Activated CD4-positive, alpha-beta memory T cell treated with anti-CD3 and anti-CD28 coated beads for 36 hours (primary cell): ENCODE measurements at regions not wholly inside any gene's neighbourhood (a gene's known extent, or its start where the extent isn't known, plus 50 kb on each side); places are given as distances from the start of the nearest gene placed in this dataset.

Experiments used
- CTCF ChIA-PET: fragments of 350-600 bp; sonication (Branson Sonifier 250); formaldehyde crosslinking; loops from one replicate; lab custom pipeline; 2021; ENCODE audit warnings: antibody characterized with exemption, inconsistent platforms; lab: Charles Lee
- POLR2A ChIA-PET: fragments of 350-600 bp; sonication (Branson Sonifier 250); formaldehyde crosslinking; loops from one replicate; lab custom pipeline; 2021; ENCODE audit warnings: antibody characterized with exemption; lab: Charles Lee
- DNase-seq: peaks from one replicate; pipeline ENCODE4 v3.0.0-alpha.2; 2020
- H3K27ac Mint-ChIP-seq: one replicate; pipeline ENCODE4 v1.8.0; 2021; ENCODE audit warnings: mixed read lengths
- H3K27me3 Mint-ChIP-seq: one replicate; pipeline ENCODE4 v1.8.0; 2021; ENCODE audit warnings: mixed read lengths
- H3K36me3 Mint-ChIP-seq: one replicate; pipeline ENCODE4 v1.8.0; 2021; ENCODE audit warnings: mixed read lengths
- H3K4me1 Mint-ChIP-seq: one replicate; pipeline ENCODE4 v1.8.0; 2021; ENCODE audit warnings: low read depth, mixed read lengths
- H3K4me3 Mint-ChIP-seq: one replicate; pipeline ENCODE4 v1.8.0; 2021; ENCODE audit warnings: mild to moderate bottlenecking, mixed read lengths
- H3K9me3 Mint-ChIP-seq: one replicate; pipeline ENCODE4 v1.8.0; 2021; ENCODE audit warnings: mixed read lengths
- intact Hi-C: fragments of 100-400 bp; cut with micrococcal nuclease; formaldehyde crosslinking; loops from one replicate; pipeline ENCODE4 v1.15.1; 2023

DNA sequence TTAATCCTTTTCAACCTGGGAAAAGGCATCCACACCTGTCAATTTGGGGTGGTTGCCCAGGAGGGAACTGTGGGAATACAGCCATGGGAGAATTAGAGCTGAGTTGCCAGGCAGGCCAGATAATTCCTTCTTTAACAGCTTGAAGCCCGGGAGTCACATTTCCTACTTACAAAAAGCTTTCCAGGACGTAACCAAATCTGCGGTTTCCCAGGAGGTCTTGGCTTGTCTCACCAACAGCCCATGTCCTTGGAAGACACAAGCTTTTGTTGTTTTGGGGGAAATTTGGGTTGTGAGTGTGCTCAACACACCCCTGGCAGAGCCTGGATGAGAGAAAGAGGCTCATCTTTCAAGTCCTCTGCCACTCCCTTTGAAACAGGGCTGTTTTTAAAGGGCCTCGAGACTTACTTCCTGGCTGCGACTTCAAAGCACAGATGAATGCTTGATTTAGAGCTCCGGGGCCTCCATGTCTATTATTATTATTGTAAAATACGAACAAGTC, 465.9 kb upstream of the BTBD3 start:
- Mint-ChIP-seq H3K27me3 (no peaks in the 10 kb centered on the region), H3K27ac (no peak overlapping the region), H3K9me3 (no peaks in the 10 kb centered on the region), H3K4me1 (no peaks in the 10 kb centered on the region), H3K36me3 (no peaks in the 10 kb centered on the region), H3K4me3 (no peak overlapping the region)
- CTCF ChIA-PET: no interaction called here
- intact Hi-C loops: no loop called here
- DNase-seq: no peak
- POLR2A ChIA-PET: no interaction called here

DNA sequence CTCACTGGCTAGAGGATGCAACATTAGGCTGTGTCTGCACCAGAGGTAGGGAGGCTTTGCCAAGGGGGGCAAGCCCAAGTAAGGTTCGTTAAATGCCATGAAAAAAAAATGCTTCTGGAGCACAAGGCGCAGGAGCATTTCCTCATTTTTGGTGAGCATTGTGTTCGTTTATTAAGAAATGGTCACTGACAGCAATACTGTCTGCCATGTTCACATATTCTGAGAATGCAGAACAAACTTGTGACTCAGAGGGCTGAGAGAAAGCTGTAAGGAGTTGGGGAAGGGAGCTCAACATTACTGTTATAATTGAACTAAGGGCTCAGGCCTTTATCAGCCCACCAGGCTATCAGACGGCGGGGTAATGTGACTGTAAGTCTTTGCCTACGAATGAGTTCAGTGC, 465.4 kb upstream of the BTBD3 start:
- Mint-ChIP-seq H3K27me3 (no peaks in the 10 kb centered on the region), H3K4me1 (no peaks in the 10 kb centered on the region), H3K9me3 (no peaks in the 10 kb centered on the region), H3K4me3 (no peak overlapping the region), H3K27ac (no peak overlapping the region), H3K36me3 (no peaks in the 10 kb centered on the region)
- DNase-seq: no peak
- intact Hi-C loops: no loop called here
- ChIA-PET CTCF (no interaction called here), POLR2A (no interaction called here)

DNA sequence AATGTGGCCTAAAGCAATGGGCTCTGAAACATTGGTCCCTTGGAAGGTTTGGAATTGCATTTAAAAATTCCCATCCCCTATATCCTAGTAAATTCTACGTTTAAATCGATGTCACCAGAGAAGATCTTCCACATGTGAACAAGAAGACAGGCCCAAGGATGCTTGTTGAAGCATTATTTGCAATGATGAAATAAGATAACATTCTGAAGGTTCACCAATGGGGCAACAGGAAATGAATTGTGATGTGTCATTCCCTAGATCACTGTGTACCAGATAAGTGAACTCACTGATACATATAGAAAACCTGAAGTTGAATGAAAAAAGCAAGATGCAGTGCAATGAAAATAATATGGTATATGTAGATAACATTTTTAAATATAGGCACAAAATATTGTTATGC, 464.3 kb upstream of the BTBD3 start:
- Mint-ChIP-seq H3K27me3 (no peaks in the 10 kb centered on the region), H3K36me3 (no peaks in the 10 kb centered on the region), H3K9me3 (peaks cover 2% of the 10 kb centered on the region), H3K27ac (no peak overlapping the region), H3K4me3 (no peak overlapping the region), H3K4me1 (no peaks in the 10 kb centered on the region)
- no peak for DNase-seq
- POLR2A ChIA-PET: no interaction called here
- CTCF ChIA-PET: no interaction called here
- intact Hi-C loops: no loop called here

DNA sequence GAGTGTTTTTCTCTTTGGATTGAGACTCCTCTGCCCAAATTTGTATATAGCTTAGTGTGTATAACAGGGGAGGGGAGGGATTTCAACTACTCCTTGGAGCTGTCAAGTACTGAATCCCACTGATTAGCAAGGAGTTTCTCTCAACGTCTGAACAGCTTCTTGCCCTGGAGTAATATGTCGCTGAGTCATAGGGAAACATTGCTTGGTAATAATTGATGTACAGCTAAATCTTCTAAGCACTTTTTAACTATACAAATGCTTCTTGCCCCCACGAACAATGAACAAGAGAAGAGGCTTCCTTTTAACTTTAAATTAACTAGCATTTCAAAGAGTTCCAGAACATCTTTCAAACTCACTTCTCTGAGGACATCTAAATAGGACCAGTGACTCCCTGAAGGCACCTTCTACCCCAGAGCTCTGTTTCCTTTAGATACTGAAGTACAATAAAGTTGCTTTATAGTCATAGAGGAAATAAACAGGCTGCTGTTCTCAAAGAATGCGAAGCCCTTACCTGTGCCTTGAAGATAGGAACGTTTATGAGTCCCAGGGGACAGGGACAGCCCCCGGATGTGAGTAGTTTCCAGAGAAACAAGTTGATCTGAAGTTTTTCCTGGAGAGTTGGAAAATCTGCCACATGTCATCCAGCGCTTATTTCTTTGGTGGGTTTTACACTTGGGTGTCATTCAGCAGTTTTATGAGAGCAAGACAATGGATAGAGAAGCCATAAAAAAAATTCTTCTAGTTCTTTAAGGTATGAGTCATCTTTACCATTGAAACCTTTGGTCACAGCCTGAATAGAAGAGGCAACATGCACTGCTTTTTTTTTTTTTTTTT, 462.5 kb upstream of the BTBD3 start:
- CTCF ChIA-PET: no interaction called here
- no peak overlapping the region for H3K4me3 Mint-ChIP-seq
- POLR2A ChIA-PET: no interaction called here
- intact Hi-C loops: no loop called here
- no peak overlapping the region for H3K27ac Mint-ChIP-seq
- H3K27me3 Mint-ChIP-seq: no peaks in the 10 kb centered on the region
- H3K36me3 Mint-ChIP-seq: no peaks in the 10 kb centered on the region
- peaks cover 2% of the 10 kb centered on the region for H3K9me3 Mint-ChIP-seq
- H3K4me1 Mint-ChIP-seq: no peaks in the 10 kb centered on the region
- DNase-seq: no peak

DNA sequence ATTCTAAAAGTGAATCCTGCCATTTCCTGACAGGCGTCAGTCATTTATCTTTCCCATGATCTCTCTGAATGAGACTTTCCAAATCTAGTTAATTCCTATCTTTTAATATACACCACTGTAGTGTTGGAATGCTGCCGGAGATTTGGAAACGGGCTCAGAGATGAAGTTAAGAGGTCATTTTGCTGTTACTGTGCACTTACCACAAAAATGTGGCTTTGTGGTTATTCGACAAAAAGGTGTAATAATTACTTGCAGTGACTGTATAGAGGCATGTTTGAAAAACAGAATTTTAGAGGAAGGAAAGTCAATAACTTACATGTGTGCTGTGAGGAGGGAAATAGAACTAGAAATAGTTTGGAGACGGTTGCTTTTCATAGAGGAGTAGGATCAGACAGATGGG, 460.2 kb upstream of the BTBD3 start:
- intact Hi-C loops: no loop called here
- ChIA-PET CTCF (no interaction called here), POLR2A (no interaction called here)
- Mint-ChIP-seq H3K27ac (no peak overlapping the region), H3K27me3 (no peaks in the 10 kb centered on the region), H3K9me3 (peaks cover 4% of the 10 kb centered on the region), H3K36me3 (no peaks in the 10 kb centered on the region), H3K4me3 (no peak overlapping the region), H3K4me1 (no peaks in the 10 kb centered on the region)
- no peak for DNase-seq

DNA sequence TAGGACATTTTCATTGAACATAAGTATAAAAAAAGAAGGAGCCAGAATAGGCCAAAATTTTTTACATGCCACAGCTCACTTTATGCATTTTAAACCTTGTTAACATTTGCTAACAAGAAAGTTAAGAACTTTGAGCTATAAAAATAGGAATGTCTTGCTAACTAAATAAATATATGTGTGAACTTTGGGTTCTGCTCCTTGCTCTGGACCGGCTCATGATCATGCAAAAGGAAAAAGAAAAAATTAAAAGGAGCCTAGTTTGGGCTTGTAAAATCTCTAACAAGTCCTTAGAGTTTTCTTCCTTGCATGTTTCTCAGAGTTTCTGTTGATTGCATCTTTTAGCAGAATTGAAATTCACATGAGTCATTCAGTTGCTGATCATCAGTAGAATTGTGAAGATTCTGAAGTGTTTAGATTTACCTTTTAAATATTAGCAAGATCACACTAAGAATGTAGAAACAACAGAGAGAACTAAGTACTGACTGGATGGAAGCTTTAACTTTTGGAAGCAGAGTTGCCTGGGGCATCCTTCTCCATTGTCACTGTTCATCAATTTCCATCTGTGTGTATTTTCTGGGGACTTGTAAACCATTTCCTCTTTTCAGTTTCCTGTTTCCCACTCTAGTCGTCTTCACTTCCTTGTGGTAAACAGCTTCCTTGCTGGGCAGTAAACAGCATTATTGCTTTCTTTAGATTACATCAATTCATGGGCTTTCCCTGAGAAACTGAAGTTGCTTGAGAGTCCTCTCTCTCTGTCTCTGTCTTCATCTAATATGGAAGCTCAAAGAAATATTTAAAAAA, 458.4 kb upstream of the BTBD3 start:
- DNase-seq: no peak
- Mint-ChIP-seq H3K4me3 (no peak overlapping the region), H3K9me3 (peaks cover 6% of the 10 kb centered on the region), H3K4me1 (no peaks in the 10 kb centered on the region), H3K27me3 (no peaks in the 10 kb centered on the region), H3K36me3 (no peaks in the 10 kb centered on the region), H3K27ac (no peak overlapping the region)
- ChIA-PET POLR2A (no interaction called here), CTCF (no interaction called here)
- intact Hi-C loops: no loop called here

DNA sequence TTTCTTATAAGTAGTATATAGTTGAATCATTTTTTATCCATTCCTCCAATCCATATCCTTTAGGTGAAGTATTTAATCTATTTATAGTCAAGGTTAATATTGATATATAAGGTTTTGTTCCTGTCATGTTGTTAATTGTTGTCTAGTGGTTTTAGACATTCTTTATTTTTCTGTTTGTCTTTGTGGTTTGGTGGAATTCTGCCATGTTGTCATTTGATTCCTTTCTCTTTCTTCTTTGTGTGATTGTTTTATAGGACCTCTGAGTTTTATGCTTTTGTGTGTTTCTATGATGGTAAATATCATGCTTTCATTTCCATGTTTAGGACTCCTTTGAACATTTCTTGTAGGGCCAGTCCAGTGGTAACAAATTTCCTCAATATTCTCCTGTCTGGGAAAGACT, 450.3 kb upstream of the BTBD3 start:
- CTCF ChIA-PET: no interaction called here
- Mint-ChIP-seq H3K27me3 (no peaks in the 10 kb centered on the region), H3K36me3 (no peaks in the 10 kb centered on the region), H3K4me1 (no peaks in the 10 kb centered on the region), H3K9me3 (peaks cover 8% of the 10 kb centered on the region), H3K27ac (no peak overlapping the region), H3K4me3 (no peak overlapping the region)
- intact Hi-C loops: no loop called here
- DNase-seq: no peak
- POLR2A ChIA-PET: no interaction called here

DNA sequence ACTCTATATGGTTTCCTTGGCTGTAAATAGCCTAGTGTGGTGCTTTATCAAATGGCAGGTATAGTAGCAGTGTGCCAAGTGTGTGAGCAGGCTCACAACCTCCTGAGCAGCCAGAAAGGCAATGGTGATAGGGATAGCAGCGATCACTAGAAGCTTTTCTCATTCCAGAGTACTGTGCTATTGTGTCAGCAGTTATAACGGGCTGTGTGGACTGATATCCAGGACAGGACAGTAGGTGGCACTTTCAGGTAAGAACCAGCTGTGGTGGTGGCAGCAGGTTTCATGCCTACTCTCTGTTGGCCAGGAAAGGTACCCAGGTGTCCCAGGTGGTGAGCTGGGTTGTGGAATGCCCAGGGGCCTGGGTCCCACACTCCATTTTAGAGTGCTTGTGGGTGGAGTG, 448.8 kb upstream of the BTBD3 start:
- no peak overlapping the region for H3K27ac Mint-ChIP-seq
- intact Hi-C loops: no loop called here
- no peak overlapping the region for H3K4me3 Mint-ChIP-seq
- H3K27me3 Mint-ChIP-seq: no peaks in the 10 kb centered on the region
- H3K9me3 Mint-ChIP-seq: peaks cover 8% of the 10 kb centered on the region
- H3K36me3 Mint-ChIP-seq: no peaks in the 10 kb centered on the region
- ChIA-PET CTCF (no interaction called here), POLR2A (no interaction called here)
- no peak for DNase-seq
- no peaks in the 10 kb centered on the region for H3K4me1 Mint-ChIP-seq

DNA sequence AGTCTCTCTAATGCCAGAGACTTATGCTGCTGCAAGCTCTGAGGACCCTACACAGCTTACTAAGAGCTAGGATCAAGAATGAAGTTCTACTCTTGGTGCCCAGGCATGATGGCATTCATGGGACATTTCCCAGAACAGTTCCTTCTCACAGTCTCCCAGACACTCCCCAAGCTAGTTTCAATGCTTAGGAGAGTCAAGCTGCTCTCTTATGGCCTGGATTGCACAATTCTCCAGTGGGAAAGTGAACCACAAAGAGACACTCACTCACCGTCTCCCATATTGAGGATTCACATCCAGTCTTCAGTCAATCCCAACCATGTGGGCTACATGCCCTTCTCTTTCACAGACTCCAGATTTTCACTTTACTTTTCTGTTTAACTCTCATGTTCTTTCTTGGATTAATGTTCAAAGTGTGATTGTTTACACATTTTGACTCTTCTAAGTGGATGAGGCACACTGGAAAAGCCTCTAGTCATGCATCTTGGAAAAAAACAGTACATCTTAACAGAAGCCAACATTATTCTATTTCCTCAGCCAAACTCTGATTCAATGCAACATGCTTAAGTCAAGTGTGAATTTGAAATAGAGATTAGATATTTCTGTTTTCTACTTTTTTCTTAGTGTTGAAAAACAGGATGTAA, 447.8 kb upstream of the BTBD3 start:
- no peak overlapping the region for H3K4me3 Mint-ChIP-seq
- CTCF ChIA-PET: no interaction called here
- no peaks in the 10 kb centered on the region for H3K27me3 Mint-ChIP-seq
- DNase-seq: no peak
- intact Hi-C loops: no loop called here
- POLR2A ChIA-PET: no interaction called here
- H3K36me3 Mint-ChIP-seq: no peaks in the 10 kb centered on the region
- peaks cover 2% of the 10 kb centered on the region for H3K9me3 Mint-ChIP-seq
- no peaks in the 10 kb centered on the region for H3K4me1 Mint-ChIP-seq
- H3K27ac Mint-ChIP-seq: no peak overlapping the region

DNA sequence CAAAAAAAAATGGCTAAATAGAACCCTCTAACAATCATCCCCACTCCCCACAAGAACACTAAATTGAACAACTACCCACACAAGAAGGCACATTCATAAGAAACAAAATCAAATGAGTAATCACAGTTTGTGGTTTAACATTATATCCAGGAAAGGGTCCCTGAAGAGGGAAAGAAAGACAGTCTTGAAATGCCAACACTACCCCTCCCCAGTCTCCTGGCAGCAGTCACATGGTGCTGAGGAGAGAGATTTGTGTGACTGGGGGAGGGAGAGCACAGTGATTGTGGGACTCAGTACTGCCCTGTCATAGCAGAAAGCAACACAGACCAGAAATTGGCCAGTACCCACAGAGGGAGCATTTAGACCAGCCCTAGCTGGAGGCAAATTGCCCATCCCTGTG, 443.7 kb upstream of the BTBD3 start:
- H3K27ac Mint-ChIP-seq: no peak overlapping the region
- no peak for DNase-seq
- intact Hi-C loops: no loop called here
- no peaks in the 10 kb centered on the region for H3K36me3 Mint-ChIP-seq
- H3K27me3 Mint-ChIP-seq: no peaks in the 10 kb centered on the region
- CTCF ChIA-PET: no interaction called here
- POLR2A ChIA-PET: no interaction called here
- no peak overlapping the region for H3K4me3 Mint-ChIP-seq
- H3K9me3 Mint-ChIP-seq: peaks cover 12% of the 10 kb centered on the region
- no peaks in the 10 kb centered on the region for H3K4me1 Mint-ChIP-seq

DNA sequence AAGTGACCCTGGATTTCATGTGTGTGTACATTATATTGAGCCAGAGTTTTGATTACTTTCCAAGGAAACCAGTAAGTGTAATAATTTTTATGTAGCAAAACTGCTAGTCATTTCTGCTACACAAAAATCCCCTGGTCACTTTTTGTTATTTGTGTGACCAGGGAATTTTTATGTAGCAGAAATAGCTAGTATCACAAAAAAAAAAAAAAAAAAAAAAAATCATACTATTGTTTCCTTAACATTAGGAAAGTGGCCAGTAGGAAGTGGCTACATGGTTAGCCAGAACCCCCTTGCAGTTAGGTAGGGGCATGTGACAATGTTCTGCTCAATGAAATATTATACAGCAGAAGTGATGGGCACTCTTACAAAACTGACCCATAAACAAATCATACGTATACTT, 434.0 kb upstream of the BTBD3 start:
- H3K4me1 Mint-ChIP-seq: no peaks in the 10 kb centered on the region
- H3K27me3 Mint-ChIP-seq: no peaks in the 10 kb centered on the region
- H3K36me3 Mint-ChIP-seq: no peaks in the 10 kb centered on the region
- H3K27ac Mint-ChIP-seq: no peak overlapping the region
- H3K4me3 Mint-ChIP-seq: no peak overlapping the region
- POLR2A ChIA-PET: no interaction called here
- no peak for DNase-seq
- CTCF ChIA-PET: no interaction called here
- H3K9me3 Mint-ChIP-seq: peaks cover 4% of the 10 kb centered on the region
- intact Hi-C loops: no loop called here

DNA sequence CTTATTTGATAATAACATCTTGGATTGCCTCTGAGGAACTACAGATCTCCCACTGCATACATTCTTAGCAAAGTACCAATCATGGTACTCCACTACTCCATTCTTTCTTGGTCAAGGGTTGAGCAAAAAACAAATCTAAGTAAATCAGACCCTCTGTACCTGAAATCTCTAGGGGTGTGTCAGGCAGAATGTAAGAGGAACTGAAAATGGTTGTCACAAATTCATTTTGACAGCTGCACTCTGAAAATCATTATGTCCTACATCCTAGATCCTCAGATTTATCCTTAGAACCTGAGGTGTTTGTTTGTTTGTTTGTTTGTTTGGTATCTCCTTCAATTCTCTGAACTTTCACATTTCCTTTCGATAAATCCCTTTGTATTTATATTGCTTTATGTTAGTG, 433.2 kb upstream of the BTBD3 start:
- intact Hi-C loops: no loop called here
- Mint-ChIP-seq H3K27me3 (no peaks in the 10 kb centered on the region), H3K4me1 (no peaks in the 10 kb centered on the region), H3K36me3 (no peaks in the 10 kb centered on the region), H3K4me3 (no peak overlapping the region), H3K9me3 (no peaks in the 10 kb centered on the region), H3K27ac (no peak overlapping the region)
- ChIA-PET CTCF (no interaction called here), POLR2A (no interaction called here)
- DNase-seq: no peak
